ENCODE measurements at regions not wholly inside any gene's neighbourhood (a gene's known extent, or its start where the extent isn't known, plus 50 kb on each side); places are given as distances from the start of the nearest gene placed in this dataset.

GRCh38 chr12:74818412-74818811 is 280.8 kb downstream of the ATXN7L3B start (continued):
- TF ChIP-seq ZNF407 (CRISPR knock-in tag; IDR thresholded peaks at IDR 0.05; ENCODE audit: not compliant biosample characterization) (no peak), SYNCRIP (IDR thresholded peaks at IDR 0.05; ENCODE audit: insufficient read depth, low read depth, low read length) (no peak), ZNF784 (CRISPR knock-in tag; IDR thresholded peaks at IDR 0.05; ENCODE audit: borderline replicate concordance) (no peak), E2F2 (CRISPR knock-in tag; IDR thresholded peaks at IDR 0.05; ENCODE audit: borderline replicate concordance) (no peak), ZBTB43 (CRISPR knock-in tag; conservative IDR thresholded peaks at IDR 0.05) (no peak), ZNF749 (CRISPR knock-in tag; IDR thresholded peaks at IDR 0.05; ENCODE audit: borderline replicate concordance) (no peak), IKZF5 (CRISPR knock-in tag; IDR thresholded peaks at IDR 0.05) (no peak)

All from HepG2 (cell line).